Keratinocyte (primary cell): ENCODE measurements at regions not wholly inside any gene's neighbourhood (a gene's known extent, or its start where the extent isn't known, plus 50 kb on each side); places are given as distances from the start of the nearest gene placed in this dataset.
"Not testable (repeated sequence)": the region's sequence is repeated elsewhere in the genome, so short reads cannot be mapped to it uniquely, and the experiment has no call there.

Experiments
- DNase-seq: peaks from one replicate; pipeline ENCODE4 v3.0.0-alpha.2; 2011; ENCODE audit warnings: low read depth, missing footprints, low spot score
- FAIRE-seq: peaks from 2 replicates; lab custom pipeline; 2011; peaks lifted over from hg19 to GRCh38; lab: Jason Lieb, UNC
- H2AFZ ChIP-seq: 2 replicates; pipeline ENCODE4 v1.6.0; 2012; ENCODE audit warnings: low read length, control low read depth, inconsistent platforms; ENCODE audit not compliant: control insufficient read depth
- H3K27ac ChIP-seq: 2 replicates; pipeline ENCODE4 v1.5.1; 2011; ENCODE audit warnings: low read length; ENCODE audit not compliant: control insufficient read depth, insufficient read depth
- H3K27me3 ChIP-seq: 3 replicates; pipeline ENCODE4 v1.6.0; 2011; ENCODE audit warnings: low read length; ENCODE audit not compliant: control insufficient read depth, insufficient read depth; ENCODE audit errors: extremely low read depth
- H3K36me3 ChIP-seq, 2 experiments: 2 replicates in 1 of 2; 3 replicates in 1 of 2; pipeline ENCODE4 v1.5.1; 2011; ENCODE audit warnings: low read length in 2 of 2, mild to moderate bottlenecking in 1 of 2; ENCODE audit not compliant: control insufficient read depth in 2 of 2, insufficient read depth in 2 of 2; ENCODE audit errors: extremely low read depth in 1 of 2
- H3K4me1 ChIP-seq: 3 replicates; pipeline ENCODE4 v1.5.1; 2011; ENCODE audit warnings: low read length; ENCODE audit not compliant: control insufficient read depth, insufficient read depth; ENCODE audit errors: extremely low read depth
- H3K4me2 ChIP-seq: 3 replicates; pipeline ENCODE4 v1.6.0; 2011; ENCODE audit warnings: low read depth, low read length; ENCODE audit not compliant: control insufficient read depth, insufficient read depth; ENCODE audit errors: extremely low read depth
- H3K4me3 ChIP-seq, 3 experiments: fragments of 200-600 bp in 1 of 3; sonication (generic) in 1 of 3; 2 replicates in 2 of 3; 3 replicates in 1 of 3; pipeline ENCODE4 v1.5.1; 2011 to 2016; ENCODE audit warnings: low read length in 3 of 3, mild to moderate bottlenecking in 3 of 3, control low read depth in 2 of 3, inconsistent platforms in 1 of 3, low read depth in 1 of 3, mixed read lengths in 1 of 3, mixed run types in 1 of 3, moderate library complexity in 1 of 3; ENCODE audit not compliant: control insufficient read depth in 2 of 3, insufficient read depth in 2 of 3; ENCODE audit errors: extremely low read depth in 1 of 3
- H3K79me2 ChIP-seq: 2 replicates; pipeline ENCODE4 v1.6.0; 2012; ENCODE audit warnings: low read length; ENCODE audit not compliant: control insufficient read depth, insufficient read depth
- H3K9ac ChIP-seq: 3 replicates; pipeline ENCODE4 v1.6.0; 2011; ENCODE audit warnings: low read length; ENCODE audit not compliant: control insufficient read depth, insufficient read depth; ENCODE audit errors: extremely low read depth
- H3K9me1 ChIP-seq: 3 replicates; pipeline ENCODE4 v1.6.0; 2011; ENCODE audit warnings: low read length; ENCODE audit not compliant: control insufficient read depth, insufficient read depth; ENCODE audit errors: extremely low read depth
- H3K9me3 ChIP-seq: 2 replicates; pipeline ENCODE4 v1.5.1; 2012; ENCODE audit warnings: low read depth, low read length; ENCODE audit not compliant: control insufficient read depth
- H4K20me1 ChIP-seq: 3 replicates; pipeline ENCODE4 v1.6.0; 2011; ENCODE audit warnings: low read length; ENCODE audit not compliant: control insufficient read depth, insufficient read depth; ENCODE audit errors: extremely low read depth
- EZH2 ChIP-seq: IDR thresholded peaks from one replicate; pipeline ENCODE4 v1.6.1; 2012; ENCODE audit warnings: inconsistent platforms, mild to moderate bottlenecking, low read length, moderate library complexity
- dilution Hi-C: fragments of 300-500 bp; cut with MboI; formaldehyde crosslinking; loops from one replicate; pipeline ENCODE4 v1.7.0; 2020; ENCODE audit warnings: low sequenced_read_pairs; ENCODE audit not compliant: extremely low pct_ligation_motif_present
- TF ChIP-seq, protein P1 (sequence below), 3 experiments: IDR thresholded peaks in 1 of 3; conservative IDR thresholded peaks in 1 of 3; optimal IDR thresholded peaks in 1 of 3; 2 replicates in 2 of 3; 3 replicates in 1 of 3; pipeline versions ENCODE3 to v1.5.1; 2011; ENCODE audit warnings: low read length in 3 of 3, mild to moderate bottlenecking in 3 of 3, moderate library complexity in 2 of 3, control low read depth in 1 of 3, inconsistent platforms in 1 of 3; ENCODE audit not compliant: insufficient read depth in 2 of 3; ENCODE audit errors: extremely low read depth in 1 of 3

- H3K4me2 ChIP-seq, result no peak overlapping the region
- H3K9me3 ChIP-seq, result no peaks in the 10 kb centered on the region
- H2AFZ ChIP-seq, result no peak overlapping the region
- FAIRE-seq (no peak), DNase-seq (no peak)
- dilution Hi-C loops, result no loop called here
- H3K9ac ChIP-seq, result no peak overlapping the region
- H3K27ac ChIP-seq, result no peak overlapping the region
- no peaks in the 10 kb centered on the region for H3K4me1 ChIP-seq
- no peaks in the 10 kb centered on the region for H3K9me1 ChIP-seq
- H3K4me3 ChIP-seq, result no peak overlapping the region
- TF ChIP-seq, protein P1, sequence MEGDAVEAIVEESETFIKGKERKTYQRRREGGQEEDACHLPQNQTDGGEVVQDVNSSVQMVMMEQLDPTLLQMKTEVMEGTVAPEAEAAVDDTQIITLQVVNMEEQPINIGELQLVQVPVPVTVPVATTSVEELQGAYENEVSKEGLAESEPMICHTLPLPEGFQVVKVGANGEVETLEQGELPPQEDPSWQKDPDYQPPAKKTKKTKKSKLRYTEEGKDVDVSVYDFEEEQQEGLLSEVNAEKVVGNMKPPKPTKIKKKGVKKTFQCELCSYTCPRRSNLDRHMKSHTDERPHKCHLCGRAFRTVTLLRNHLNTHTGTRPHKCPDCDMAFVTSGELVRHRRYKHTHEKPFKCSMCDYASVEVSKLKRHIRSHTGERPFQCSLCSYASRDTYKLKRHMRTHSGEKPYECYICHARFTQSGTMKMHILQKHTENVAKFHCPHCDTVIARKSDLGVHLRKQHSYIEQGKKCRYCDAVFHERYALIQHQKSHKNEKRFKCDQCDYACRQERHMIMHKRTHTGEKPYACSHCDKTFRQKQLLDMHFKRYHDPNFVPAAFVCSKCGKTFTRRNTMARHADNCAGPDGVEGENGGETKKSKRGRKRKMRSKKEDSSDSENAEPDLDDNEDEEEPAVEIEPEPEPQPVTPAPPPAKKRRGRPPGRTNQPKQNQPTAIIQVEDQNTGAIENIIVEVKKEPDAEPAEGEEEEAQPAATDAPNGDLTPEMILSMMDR (optimal IDR thresholded peaks at IDR 0.05 in 1 of 3, IDR thresholded peaks at IDR 0.05 in 1 of 3, conservative IDR thresholded peaks at IDR 0.05 in 1 of 3; ENCODE audit: extremely low read depth in 1 of 3, insufficient read depth in 2 of 3, low read length in 3 of 3), result no peak
- TF ChIP-seq EZH2, result no peak
- no peaks in the 10 kb centered on the region for H3K36me3 ChIP-seq
- no peaks in the 10 kb centered on the region for H3K79me2 ChIP-seq
- H3K27me3 ChIP-seq, result no peaks in the 10 kb centered on the region
- no peaks in the 10 kb centered on the region for H4K20me1 ChIP-seq
Observed at GRCh38 chr4:174177536-174177935, 105.9 kb downstream of the FBXO8 start.

DNA sequence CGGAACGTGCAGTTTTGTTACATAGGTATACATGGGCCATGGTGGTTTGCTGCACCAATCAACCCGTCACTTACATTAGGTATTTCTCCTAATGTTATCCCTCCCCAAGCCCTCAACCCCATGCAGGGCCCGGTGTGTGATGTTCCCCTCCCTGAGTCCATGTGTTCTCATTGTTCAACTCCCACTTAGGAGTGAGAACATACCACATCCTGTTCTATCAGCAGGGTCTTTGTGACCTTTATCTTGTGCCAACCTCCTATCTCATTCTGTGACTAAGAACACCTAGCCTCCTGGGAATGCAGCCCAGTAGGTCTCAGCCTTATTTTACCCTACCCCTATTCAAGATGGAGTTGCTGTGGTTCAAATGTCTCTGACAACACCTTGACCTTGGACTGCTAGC is 107.6 kb downstream of the FBXO8 start:
- H3K4me2 ChIP-seq, H3K79me2 ChIP-seq, H4K20me1 ChIP-seq, H3K9me3 ChIP-seq, H3K9ac ChIP-seq, H3K9me1 ChIP-seq, H3K27me3 ChIP-seq, H3K27ac ChIP-seq, DNase-seq, FAIRE-seq, H3K4me3 ChIP-seq, H3K36me3 ChIP-seq, dilution Hi-C loops, H3K4me1 ChIP-seq, H2AFZ ChIP-seq: not testable (repeated sequence)

GRCh38 chr4:174173360-174173759 is 110.1 kb downstream of the FBXO8 start:
- H3K36me3 ChIP-seq, result no peaks in the 10 kb centered on the region
- no peak overlapping the region for H3K4me2 ChIP-seq
- H3K79me2 ChIP-seq, result no peaks in the 10 kb centered on the region
- H3K4me1 ChIP-seq, result no peaks in the 10 kb centered on the region
- H3K27ac ChIP-seq, result no peak overlapping the region
- DNase-seq (no peak), FAIRE-seq (no peak)
- no peaks in the 10 kb centered on the region for H3K9me1 ChIP-seq
- H3K9me3 ChIP-seq, result no peaks in the 10 kb centered on the region
- H2AFZ ChIP-seq, result no peak overlapping the region
- dilution Hi-C loops, result no loop called here
- H3K27me3 ChIP-seq, result no peaks in the 10 kb centered on the region
- H3K9ac ChIP-seq, result no peak overlapping the region
- no peak overlapping the region for H3K4me3 ChIP-seq
- no peak for TF ChIP-seq EZH2
- TF ChIP-seq, protein P1 (optimal IDR thresholded peaks at IDR 0.05 in 1 of 3, IDR thresholded peaks at IDR 0.05 in 1 of 3, conservative IDR thresholded peaks at IDR 0.05 in 1 of 3; ENCODE audit: extremely low read depth in 1 of 3, insufficient read depth in 2 of 3, low read length in 3 of 3), result no peak
- H4K20me1 ChIP-seq, result no peaks in the 10 kb centered on the region
